Skin of body (tissue), 2 donors: ENCODE measurements at regions not wholly inside any gene's neighbourhood (a gene's known extent, or its start where the extent isn't known, plus 50 kb on each side); places are given as distances from the start of the nearest gene placed in this dataset. TPM values are rescaled to one million over a fixed set of nuclear protein-coding genes. Genes with fewer than 3 reads are reported as not detected.
"Not testable (repeated sequence)": the region's sequence is repeated elsewhere in the genome, so short reads cannot be mapped to it uniquely, and the experiment has no call there.

Source experiments
- DNase-seq: peaks from one replicate; lab custom pipeline; 2025; lab: John Stamatoyannopoulos, UW
- small RNA-seq: library from RNA; depleted of rRNA; stranded (forward); fragments of <200 nt; gene quantifications from one replicate; pipeline ENCODE3, GENCODE V24; 2014; ENCODE audit warnings: low replicate concordance

GRCh38 chr6:5838656-5839396 is 167.9 kb downstream of the NRN1 start:
- no peak for DNase-seq

- no peak for DNase-seq
These were observed 169.4 kb downstream of the NRN1 start for GRCh38 chr6:5837323-5837722.

- DNase-seq = not testable (repeated sequence)
These were observed 170.1 kb downstream of the NRN1 start for GRCh38 chr6:5836597-5836996.

- no peak for DNase-seq
These were observed 173.6 kb downstream of the NRN1 start for GRCh38 chr6:5833120-5833519.

- no peak for DNase-seq
These were observed 174.1 kb downstream of the NRN1 start for GRCh38 chr6:5832668-5833067.

- DNase-seq = not testable (repeated sequence)
These were observed 175.4 kb downstream of the NRN1 start for GRCh38 chr6:5831219-5831862.

- no peak for DNase-seq
These were observed 178.4 kb downstream of the NRN1 start for GRCh38 chr6:5828296-5828695.

GRCh38 chr6:5827056-5827904 is 179.4 kb downstream of the NRN1 start:
- DNase-seq = no peak

- not testable (repeated sequence) for DNase-seq
These were observed 182.2 kb downstream of the NRN1 start for GRCh38 chr6:5824382-5824983.

Small RNAs in the stretch of these regions (small RNA-seq; reads per million reads assigned to genes)
- gene RN7SL221P = not detected
